ENCODE measurements at regions not wholly inside any gene's neighbourhood (a gene's known extent, or its start where the extent isn't known, plus 50 kb on each side); places are given as distances from the start of the nearest gene placed in this dataset.

GRCh38 chr15:88378188-88378637, 89.0 kb downstream of the MRPL46 start:
- H3K27ac ChIP-seq (ENCODE audit: low read depth in 1 of 2, low read length in 2 of 2): no peak overlapping the region
- DNase-seq: no peak

GRCh38 chr15:88377509-88377908, 89.7 kb downstream of the MRPL46 start:
- peaks cover 0 to 4% (median 0%) of the 10 kb centered on the region in 7 donors for H3K9me3 Mint-ChIP-seq
- H3K27me3 Mint-ChIP-seq (ENCODE audit: low read depth in 3 of 3): peaks cover 7 to 13% (median 10%) of the 10 kb centered on the region in 3 donors
- Histone ChIP-seq H2AFZ (ENCODE audit: insufficient read depth, low read depth, low read length, poor library complexity, severe bottlenecking) (no peak overlapping the region), H3K36me3 (replicated peaks in 1 of 2; ENCODE audit: control insufficient read depth in 1 of 2, insufficient read depth in 2 of 2, low read length in 2 of 2) (no peaks in the 10 kb centered on the region), H3K9ac (ENCODE audit: insufficient read depth, low read length, poor library complexity, severe bottlenecking) (no peak overlapping the region), H3K9me3 (replicated peaks in 1 of 2; ENCODE audit: control insufficient read depth in 1 of 2, insufficient read depth in 1 of 2, low read length in 2 of 2) (no peaks in the 10 kb centered on the region), H3K4me1 (ENCODE audit: control insufficient read depth in 1 of 2, insufficient read depth in 2 of 2, low read length in 2 of 2) (no peaks in the 10 kb centered on the region), H3K27ac (ENCODE audit: low read depth in 1 of 2, low read length in 2 of 2) (no peak overlapping the region), H3K27me3 (ENCODE audit: control insufficient read depth in 2 of 2, insufficient read depth in 2 of 2, low read length in 2 of 2) (no peaks in the 10 kb centered on the region), H3K4me2 (replicated peaks; ENCODE audit: extremely low read depth, low read length, poor library complexity, severe bottlenecking) (no peak overlapping the region), H4K20me1 (ENCODE audit: insufficient read depth, low read length) (no peaks in the 10 kb centered on the region), H3K79me2 (ENCODE audit: insufficient read depth, low read length) (no peaks in the 10 kb centered on the region), H3K4me3 (replicated peaks in 1 of 3; ENCODE audit: low read depth in 2 of 3, low read length in 3 of 3) (no peak overlapping the region)
- no peak overlapping the region for H3K4me3 Mint-ChIP-seq
- intact Hi-C loops (cut with micrococcal nuclease): no loop called here
- no peaks in the 10 kb centered on the region for H3K4me1 Mint-ChIP-seq
- WGBS (ENCODE audit: insufficient coverage): 79% methylated on average over 2 of the region's 2 CpGs
- H3K27ac Mint-ChIP-seq: no peak overlapping the region
- TF ChIP-seq CTCF (IDR thresholded peaks at IDR 0.05): no peak
- H3K36me3 Mint-ChIP-seq: no peaks in the 10 kb centered on the region
- no peak for DNase-seq

More at GRCh38 chr15:88378188-88378637, 89.0 kb downstream of the MRPL46 start:
- Histone ChIP-seq H3K79me2 (ENCODE audit: insufficient read depth, low read length) (no peaks in the 10 kb centered on the region), H3K4me1 (ENCODE audit: control insufficient read depth in 1 of 2, insufficient read depth in 2 of 2, low read length in 2 of 2) (no peaks in the 10 kb centered on the region), H3K9ac (ENCODE audit: insufficient read depth, low read length, poor library complexity, severe bottlenecking) (no peak overlapping the region), H3K9me3 (replicated peaks in 1 of 2; ENCODE audit: control insufficient read depth in 1 of 2, insufficient read depth in 1 of 2, low read length in 2 of 2) (no peaks in the 10 kb centered on the region), H4K20me1 (ENCODE audit: insufficient read depth, low read length) (no peaks in the 10 kb centered on the region), H3K4me2 (replicated peaks; ENCODE audit: extremely low read depth, low read length, poor library complexity, severe bottlenecking) (no peak overlapping the region), H3K36me3 (replicated peaks in 1 of 2; ENCODE audit: control insufficient read depth in 1 of 2, insufficient read depth in 2 of 2, low read length in 2 of 2) (no peaks in the 10 kb centered on the region), H3K4me3 (replicated peaks in 1 of 3; ENCODE audit: low read depth in 2 of 3, low read length in 3 of 3) (no peak overlapping the region), H2AFZ (ENCODE audit: insufficient read depth, low read depth, low read length, poor library complexity, severe bottlenecking) (no peak overlapping the region), H3K27me3 (ENCODE audit: control insufficient read depth in 2 of 2, insufficient read depth in 2 of 2, low read length in 2 of 2) (no peaks in the 10 kb centered on the region)
- Mint-ChIP-seq H3K4me3 (no peak overlapping the region), H3K36me3 (no peaks in the 10 kb centered on the region), H3K27ac (peak overlapping the region in 1 of 7 donors; percentile 76), H3K27me3 (ENCODE audit: low read depth in 3 of 3) (peaks cover 7 to 16% (median 9%) of the 10 kb centered on the region in 3 donors), H3K4me1 (no peaks in the 10 kb centered on the region), H3K9me3 (peaks cover 0 to 1% (median 0%) of the 10 kb centered on the region in 7 donors)
- no peak for TF ChIP-seq CTCF (IDR thresholded peaks at IDR 0.05)
- intact Hi-C loops (cut with micrococcal nuclease): no loop called here
- WGBS (ENCODE audit: insufficient coverage): 100% methylated on average over 1 of the region's 3 CpGs

Data from CD14-positive monocyte (primary cell).